ENCODE measurements at regions not wholly inside any gene's neighbourhood (a gene's known extent, or its start where the extent isn't known, plus 50 kb on each side); places are given as distances from the start of the nearest gene placed in this dataset.
"Not testable (repeated sequence)": the region's sequence is repeated elsewhere in the genome, so short reads cannot be mapped to it uniquely, and the experiment has no call there.

GRCh38 chr9:67179185-67179584 is 186.8 kb upstream of the SPATA31A3 start:
- H3K4me1 ChIP-seq; H3K27ac ChIP-seq; intact Hi-C loops (cut with DNase I); H3K9me3 ChIP-seq; DNase-seq; H3K36me3 ChIP-seq; H3K4me3 ChIP-seq; H3K27me3 ChIP-seq (ENCODE audit: low read depth): not testable (repeated sequence)
- ATAC-seq = peak in 1 of 2 donors; percentile 35

DNA sequence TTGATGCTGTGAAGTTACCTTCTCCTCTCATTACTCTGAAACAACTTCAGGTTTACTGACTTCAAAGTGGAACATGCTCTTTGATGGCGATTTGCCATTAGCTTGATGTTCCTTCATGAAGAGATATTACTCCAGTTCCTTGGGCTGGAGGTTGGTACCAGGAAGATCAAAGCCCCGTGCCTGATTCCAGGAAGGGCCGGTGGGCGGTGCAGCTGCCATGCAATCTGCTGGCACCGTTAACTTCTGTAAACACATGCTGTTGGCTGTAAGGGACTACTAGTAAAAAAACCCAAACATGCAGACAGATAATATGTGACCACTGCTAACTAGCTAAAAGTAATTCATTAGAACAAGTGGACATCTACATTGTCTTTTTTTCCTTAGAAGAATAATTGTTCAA is 182.8 kb upstream of the SPATA31A3 start:
- ATAC-seq; H3K27ac ChIP-seq; H3K9me3 ChIP-seq; H3K36me3 ChIP-seq; H3K4me3 ChIP-seq; intact Hi-C loops (cut with DNase I); H3K4me1 ChIP-seq; H3K27me3 ChIP-seq (ENCODE audit: low read depth); DNase-seq: not testable (repeated sequence)

DNA sequence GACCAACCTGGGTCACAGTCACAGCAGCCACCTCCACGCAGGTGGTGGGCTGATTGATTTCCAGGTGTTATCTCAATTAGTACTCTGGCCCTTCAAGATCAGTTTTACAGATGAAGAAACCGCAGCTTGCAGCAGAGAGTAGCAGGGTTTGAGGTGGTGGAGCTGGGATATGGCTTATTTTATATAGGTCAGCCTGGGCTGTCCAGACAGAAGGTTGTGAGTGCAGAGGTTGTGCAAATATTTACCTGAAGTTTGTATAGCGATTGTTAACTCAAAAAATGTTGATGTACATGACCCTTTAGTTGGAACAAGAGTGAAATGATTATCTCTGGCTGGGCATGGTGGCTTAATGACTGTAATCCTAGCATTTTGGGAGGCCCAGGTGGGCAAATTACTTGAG is 179.4 kb upstream of the SPATA31A3 start:
- DNase-seq; ATAC-seq; H3K36me3 ChIP-seq; H3K27me3 ChIP-seq (ENCODE audit: low read depth); H3K4me3 ChIP-seq; H3K9me3 ChIP-seq; H3K4me1 ChIP-seq; H3K27ac ChIP-seq; intact Hi-C loops (cut with DNase I): not testable (repeated sequence)

GRCh38 chr9:67168530-67169157 is 176.3 kb upstream of the SPATA31A3 start:
- H3K4me1 ChIP-seq; H3K27ac ChIP-seq; H3K4me3 ChIP-seq; ATAC-seq; DNase-seq; intact Hi-C loops (cut with DNase I); H3K36me3 ChIP-seq; H3K27me3 ChIP-seq (ENCODE audit: low read depth); H3K9me3 ChIP-seq: not testable (repeated sequence)

DNA sequence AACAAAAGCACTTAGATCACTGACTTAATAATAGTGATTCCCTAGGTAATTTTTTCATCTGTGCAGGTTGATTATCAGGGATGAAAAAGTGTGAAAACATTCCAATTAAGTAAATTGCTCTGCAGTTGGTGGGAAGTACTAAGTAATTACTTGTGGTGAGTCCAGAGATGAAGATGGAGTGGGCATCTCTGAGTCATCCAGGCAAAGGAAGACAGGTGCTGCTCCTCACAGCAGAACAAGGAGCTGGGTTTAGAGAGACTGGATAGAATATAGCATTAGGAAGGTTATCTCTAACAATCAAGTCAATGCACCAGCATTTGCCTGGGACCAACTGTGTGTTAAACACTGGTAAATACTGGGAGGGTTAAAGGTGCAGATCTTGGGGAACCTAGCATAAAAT is 174.0 kb upstream of the SPATA31A3 start:
- intact Hi-C loops (cut with DNase I); H3K9me3 ChIP-seq; DNase-seq; H3K4me3 ChIP-seq; H3K27me3 ChIP-seq (ENCODE audit: low read depth); H3K4me1 ChIP-seq; H3K27ac ChIP-seq; H3K36me3 ChIP-seq; ATAC-seq: not testable (repeated sequence)

GRCh38 chr9:67162827-67163226 is 170.5 kb upstream of the SPATA31A3 start:
- H3K9me3 ChIP-seq; H3K27me3 ChIP-seq (ENCODE audit: low read depth); DNase-seq; H3K36me3 ChIP-seq; ATAC-seq; H3K4me3 ChIP-seq; intact Hi-C loops (cut with DNase I); H3K4me1 ChIP-seq; H3K27ac ChIP-seq: not testable (repeated sequence)

DNA sequence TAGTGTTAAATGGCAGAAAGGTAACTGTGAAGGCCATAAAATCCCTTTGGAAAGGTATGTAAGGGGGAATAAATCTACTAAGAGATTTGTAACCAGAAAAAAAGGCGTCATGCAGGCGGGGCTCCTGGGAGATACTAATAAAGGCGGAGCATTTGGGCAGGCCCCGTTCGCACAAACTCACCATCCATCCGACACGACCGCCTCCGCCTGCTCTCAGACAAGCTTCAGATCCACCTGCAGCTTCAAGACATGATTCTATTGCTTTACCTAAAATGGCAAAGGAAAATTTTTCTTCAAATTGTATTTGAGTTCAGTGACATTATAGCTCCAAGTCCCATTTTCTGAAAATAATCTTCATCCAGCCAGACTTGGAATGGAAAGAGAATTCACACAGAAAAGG is 162.9 kb upstream of the SPATA31A3 start:
- ATAC-seq; intact Hi-C loops (cut with DNase I); H3K4me1 ChIP-seq; H3K4me3 ChIP-seq; DNase-seq; H3K9me3 ChIP-seq; H3K27me3 ChIP-seq (ENCODE audit: low read depth); H3K36me3 ChIP-seq; H3K27ac ChIP-seq: not testable (repeated sequence)

- H3K4me3 ChIP-seq; H3K27ac ChIP-seq; ATAC-seq; intact Hi-C loops (cut with DNase I); H3K27me3 ChIP-seq (ENCODE audit: low read depth); H3K4me1 ChIP-seq; DNase-seq; H3K36me3 ChIP-seq; H3K9me3 ChIP-seq: not testable (repeated sequence)
Observed at GRCh38 chr9:67153501-67153900, 161.2 kb upstream of the SPATA31A3 start.

DNA sequence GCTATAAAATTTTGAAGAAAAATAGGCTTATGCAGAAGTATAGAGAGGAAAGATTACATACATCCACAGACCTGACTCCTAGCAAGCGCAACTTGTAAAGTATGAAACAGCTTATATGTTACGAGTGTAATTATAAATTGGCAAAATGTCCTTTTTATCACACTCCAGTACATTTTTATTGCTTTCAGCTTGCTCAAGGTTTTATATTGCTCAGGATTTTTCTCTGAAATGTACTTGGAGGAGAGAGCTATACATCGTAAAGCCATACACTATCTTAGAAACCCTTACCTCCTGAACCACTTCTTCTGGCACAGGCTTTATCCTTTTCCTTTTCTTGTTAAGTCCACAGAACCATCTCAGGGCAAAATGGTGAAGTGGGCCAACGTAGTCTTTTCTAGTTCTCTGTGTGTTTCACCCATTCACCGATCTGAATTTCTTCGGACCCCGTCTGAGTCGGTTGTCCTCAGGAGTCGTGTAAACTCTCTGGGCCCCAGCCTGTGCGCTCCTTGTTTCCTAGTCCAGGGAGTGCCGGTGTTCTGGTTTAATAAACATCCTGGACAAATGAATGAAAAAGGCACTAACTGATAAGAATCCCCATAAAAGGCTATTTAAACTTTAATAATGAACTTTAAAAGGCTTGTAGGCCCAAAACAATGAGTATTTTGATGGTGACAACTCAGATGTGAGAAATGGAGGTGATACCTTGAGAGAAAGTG is 150.2 kb upstream of the SPATA31A3 start:
- H3K27ac ChIP-seq; H3K4me1 ChIP-seq; intact Hi-C loops (cut with DNase I); H3K36me3 ChIP-seq; H3K27me3 ChIP-seq (ENCODE audit: low read depth); DNase-seq; ATAC-seq; H3K9me3 ChIP-seq; H3K4me3 ChIP-seq: not testable (repeated sequence)

GRCh38 chr9:67136376-67136775 is 144.0 kb upstream of the SPATA31A3 start:
- H3K27me3 ChIP-seq (ENCODE audit: low read depth); H3K9me3 ChIP-seq; intact Hi-C loops (cut with DNase I); H3K4me3 ChIP-seq; H3K36me3 ChIP-seq; H3K27ac ChIP-seq; ATAC-seq; DNase-seq; H3K4me1 ChIP-seq: not testable (repeated sequence)

GRCh38 chr9:67133124-67133523 is 140.8 kb upstream of the SPATA31A3 start:
- intact Hi-C loops (cut with DNase I) = not testable (repeated sequence)

GRCh38 chr9:67116761-67117160 is 124.4 kb upstream of the SPATA31A3 start:
- H3K27me3 ChIP-seq (ENCODE audit: low read depth); H3K27ac ChIP-seq; DNase-seq; H3K9me3 ChIP-seq; intact Hi-C loops (cut with DNase I); H3K4me3 ChIP-seq; H3K4me1 ChIP-seq; H3K36me3 ChIP-seq: not testable (repeated sequence)
- ATAC-seq = peak; percentile 42 to 54

More at GRCh38 chr9:67133124-67133523, 140.8 kb upstream of the SPATA31A3 start:
- H3K36me3 ChIP-seq; ATAC-seq; DNase-seq; H3K27me3 ChIP-seq (ENCODE audit: low read depth); H3K9me3 ChIP-seq; H3K4me3 ChIP-seq; H3K27ac ChIP-seq; H3K4me1 ChIP-seq: not testable (repeated sequence)

GRCh38 chr9:67112148-67112547 is 119.8 kb upstream of the SPATA31A3 start:
- H3K36me3 ChIP-seq; intact Hi-C loops (cut with DNase I); H3K9me3 ChIP-seq; H3K4me3 ChIP-seq; H3K27ac ChIP-seq; H3K4me1 ChIP-seq; ATAC-seq; H3K27me3 ChIP-seq (ENCODE audit: low read depth); DNase-seq: not testable (repeated sequence)

DNA sequence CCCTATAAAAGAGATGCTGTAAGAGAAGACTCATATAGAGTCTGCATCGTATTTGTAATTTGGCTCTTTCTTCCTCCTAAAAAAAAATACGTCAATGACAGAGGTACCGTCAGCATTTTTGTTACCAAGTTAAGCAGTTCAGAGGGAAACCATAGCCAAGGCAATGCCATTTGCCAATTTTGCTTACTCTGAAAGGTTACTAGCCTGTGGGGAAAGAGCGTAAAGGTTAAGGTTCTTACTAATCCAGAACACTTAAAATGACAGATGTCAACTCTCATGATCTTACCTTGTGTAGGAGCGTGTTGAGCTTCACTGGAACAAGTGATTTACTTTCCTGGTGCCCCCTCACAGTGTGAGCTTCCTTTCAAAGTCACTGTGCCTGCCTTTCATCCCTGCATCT is 119.4 kb upstream of the SPATA31A3 start:
- H3K9me3 ChIP-seq; H3K4me3 ChIP-seq; H3K27ac ChIP-seq; H3K4me1 ChIP-seq; H3K27me3 ChIP-seq (ENCODE audit: low read depth); intact Hi-C loops (cut with DNase I); H3K36me3 ChIP-seq; ATAC-seq; DNase-seq: not testable (repeated sequence)

Data from lower lobe of right lung (tissue), 2 donors.